OCI-LY7 (cell line): ENCODE measurements at regions not wholly inside any gene's neighbourhood (a gene's known extent, or its start where the extent isn't known, plus 50 kb on each side); places are given as distances from the start of the nearest gene placed in this dataset.

Source experiments
- EZH2phosphoT487 ChIP-seq: fragments of 200-600 bp; sonication (generic); IDR thresholded peaks from 2 replicates; pipeline ENCODE4 v1.6.1; 2018; ENCODE audit warnings: low read depth, borderline replicate concordance, mild to moderate bottlenecking, mixed run types, antibody characterized with exemption, low read length, moderate library complexity, mixed read lengths
- TF ChIP-seq, protein P1 (sequence below): fragments of 200-600 bp; sonication (generic); conservative IDR thresholded peaks from 2 replicates; pipeline ENCODE4 v1.5.1; 2014; ENCODE audit warnings: mild to moderate bottlenecking, antibody characterized with exemption, low read length, moderate library complexity, mixed read lengths

- TF ChIP-seq, protein P1, sequence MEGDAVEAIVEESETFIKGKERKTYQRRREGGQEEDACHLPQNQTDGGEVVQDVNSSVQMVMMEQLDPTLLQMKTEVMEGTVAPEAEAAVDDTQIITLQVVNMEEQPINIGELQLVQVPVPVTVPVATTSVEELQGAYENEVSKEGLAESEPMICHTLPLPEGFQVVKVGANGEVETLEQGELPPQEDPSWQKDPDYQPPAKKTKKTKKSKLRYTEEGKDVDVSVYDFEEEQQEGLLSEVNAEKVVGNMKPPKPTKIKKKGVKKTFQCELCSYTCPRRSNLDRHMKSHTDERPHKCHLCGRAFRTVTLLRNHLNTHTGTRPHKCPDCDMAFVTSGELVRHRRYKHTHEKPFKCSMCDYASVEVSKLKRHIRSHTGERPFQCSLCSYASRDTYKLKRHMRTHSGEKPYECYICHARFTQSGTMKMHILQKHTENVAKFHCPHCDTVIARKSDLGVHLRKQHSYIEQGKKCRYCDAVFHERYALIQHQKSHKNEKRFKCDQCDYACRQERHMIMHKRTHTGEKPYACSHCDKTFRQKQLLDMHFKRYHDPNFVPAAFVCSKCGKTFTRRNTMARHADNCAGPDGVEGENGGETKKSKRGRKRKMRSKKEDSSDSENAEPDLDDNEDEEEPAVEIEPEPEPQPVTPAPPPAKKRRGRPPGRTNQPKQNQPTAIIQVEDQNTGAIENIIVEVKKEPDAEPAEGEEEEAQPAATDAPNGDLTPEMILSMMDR: no peak
- no peak for TF ChIP-seq EZH2phosphoT487
Observed at GRCh38 chr12:73445658-73446324, 1091.8 kb upstream of the ATXN7L3B start.
